22Rv1 (cell line): ENCODE measurements at regions not wholly inside any gene's neighbourhood (a gene's known extent, or its start where the extent isn't known, plus 50 kb on each side); places are given as distances from the start of the nearest gene placed in this dataset.

Experiments
- ZFX ChIP-seq: fragments of 450-650 bp; IDR thresholded peaks from 2 replicates; pipeline ENCODE4 v1.6.1; 2017; ENCODE audit warnings: antibody characterized with exemption, borderline replicate concordance
- TF ChIP-seq, protein P1 (sequence below): fragments of 450-650 bp; IDR thresholded peaks from 2 replicates; pipeline ENCODE4 v1.5.1; 2017; ENCODE audit warnings: mild to moderate bottlenecking

- TF ChIP-seq, protein P1, sequence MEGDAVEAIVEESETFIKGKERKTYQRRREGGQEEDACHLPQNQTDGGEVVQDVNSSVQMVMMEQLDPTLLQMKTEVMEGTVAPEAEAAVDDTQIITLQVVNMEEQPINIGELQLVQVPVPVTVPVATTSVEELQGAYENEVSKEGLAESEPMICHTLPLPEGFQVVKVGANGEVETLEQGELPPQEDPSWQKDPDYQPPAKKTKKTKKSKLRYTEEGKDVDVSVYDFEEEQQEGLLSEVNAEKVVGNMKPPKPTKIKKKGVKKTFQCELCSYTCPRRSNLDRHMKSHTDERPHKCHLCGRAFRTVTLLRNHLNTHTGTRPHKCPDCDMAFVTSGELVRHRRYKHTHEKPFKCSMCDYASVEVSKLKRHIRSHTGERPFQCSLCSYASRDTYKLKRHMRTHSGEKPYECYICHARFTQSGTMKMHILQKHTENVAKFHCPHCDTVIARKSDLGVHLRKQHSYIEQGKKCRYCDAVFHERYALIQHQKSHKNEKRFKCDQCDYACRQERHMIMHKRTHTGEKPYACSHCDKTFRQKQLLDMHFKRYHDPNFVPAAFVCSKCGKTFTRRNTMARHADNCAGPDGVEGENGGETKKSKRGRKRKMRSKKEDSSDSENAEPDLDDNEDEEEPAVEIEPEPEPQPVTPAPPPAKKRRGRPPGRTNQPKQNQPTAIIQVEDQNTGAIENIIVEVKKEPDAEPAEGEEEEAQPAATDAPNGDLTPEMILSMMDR: no peak
- TF ChIP-seq ZFX: no peak
Measured at GRCh38 chr20:39137299-39137698, 175.2 kb downstream of the DHX35 start.
